ENCODE measurements at regions not wholly inside any gene's neighbourhood (a gene's known extent, or its start where the extent isn't known, plus 50 kb on each side); places are given as distances from the start of the nearest gene placed in this dataset.

- 17% methylated on average over 9 of the region's 9 CpGs for WGBS (ENCODE audit: low lambda C conversion rate)
- BruUV-seq (replicated peaks), result no TSS peak
- H3K27me3 ChIP-seq (ENCODE audit: control insufficient read depth in 1 of 2, insufficient read depth in 2 of 2, low read length in 2 of 2), result no peaks in the 10 kb centered on the region
- H3K4me3 ChIP-seq (replicated peaks in 1 of 3; ENCODE audit: insufficient read depth in 1 of 3, low read depth in 2 of 3, low read length in 3 of 3), result no peak overlapping the region
- H3K79me2 ChIP-seq (ENCODE audit: insufficient read depth, low read length), result no peaks in the 10 kb centered on the region
- ATAC-seq (no peak), FAIRE-seq (no peak), DNase-seq (ENCODE audit: low spot score) (no peak)
- no peaks in the 10 kb centered on the region for H3K36me3 ChIP-seq (replicated peaks in 1 of 2; ENCODE audit: control insufficient read depth in 1 of 2, insufficient read depth in 2 of 2, low read length in 2 of 2)
- H3K27ac ChIP-seq (ENCODE audit: extremely low read length, insufficient read depth, low read length), result no peak overlapping the region
- ChIA-PET POLR2A (no interaction called here), CTCF (ENCODE audit: low intra/inter-chr PET ratio, low total read pairs) (no interaction called here)
- TF ChIP-seq PPARG (CRISPR knock-in tag; conservative IDR thresholded peaks at IDR 0.05) (no peak), BCL6 (CRISPR knock-in tag; IDR thresholded peaks at IDR 0.05) (no peak), ZGPAT (CRISPR knock-in tag; IDR thresholded peaks at IDR 0.05) (no peak)
- no peak overlapping the region for H3K4me2 ChIP-seq (ENCODE audit: low read depth, low read length)
- in situ Hi-C loops (cut with HindIII; ENCODE audit: extremely low pct_ligation_motif_present, low pct_unique_long_range_greater_than_20kb), result no loop called here
- H2AFZ ChIP-seq (ENCODE audit: low read length), result no peak overlapping the region
- intact Hi-C loops (cut with micrococcal nuclease; ENCODE audit: unreplicated experiment), result no loop called here
- no peaks in the 10 kb centered on the region for H4K20me1 ChIP-seq (ENCODE audit: insufficient read depth, low read length)
- H3K9me3 ChIP-seq (ENCODE audit: low read length), result no peaks in the 10 kb centered on the region
- no peaks in the 10 kb centered on the region for H3K4me1 ChIP-seq (ENCODE audit: insufficient read depth, low read length)
- no peak overlapping the region for H3K9ac ChIP-seq (ENCODE audit: insufficient read depth, low read depth, low read length)
Measured at GRCh38 chr2:71757351-71757750, 304.0 kb downstream of the DYSF start.

GRCh38 chr2:71756280-71756906, 303.0 kb downstream of the DYSF start:
- POLR2A ChIA-PET, result no interaction called here
- intact Hi-C loops (cut with micrococcal nuclease; ENCODE audit: unreplicated experiment), result no loop called here
- CTCF ChIA-PET (ENCODE audit: low intra/inter-chr PET ratio, low total read pairs), result no interaction called here
- H3K9ac ChIP-seq (ENCODE audit: insufficient read depth, low read depth, low read length), result no peak overlapping the region
- no peaks in the 10 kb centered on the region for H3K79me2 ChIP-seq (ENCODE audit: insufficient read depth, low read length)
- ATAC-seq, result no peak
- H3K4me2 ChIP-seq (ENCODE audit: low read depth, low read length), result no peak overlapping the region
- H3K9me3 ChIP-seq (ENCODE audit: low read length), result no peaks in the 10 kb centered on the region
- TF ChIP-seq GATA4 (IDR thresholded peaks at IDR 0.05; ENCODE audit: borderline replicate concordance, low read depth) (no peak), CREB1 (IDR thresholded peaks at IDR 0.05) (peak; percentile 58; the same call in 1 of the 2 replicates), CREB1 (CRISPR knock-in tag; IDR thresholded peaks at IDR 0.05) (no peak)
- DNase-seq (ENCODE audit: low spot score), result no peak
- H4K20me1 ChIP-seq (ENCODE audit: insufficient read depth, low read length), result no peaks in the 10 kb centered on the region
- no TSS peak for BruUV-seq (replicated peaks)
- FAIRE-seq, result no peak
- H3K4me1 ChIP-seq (ENCODE audit: insufficient read depth, low read length), result no peaks in the 10 kb centered on the region
- no peaks in the 10 kb centered on the region for H3K36me3 ChIP-seq (replicated peaks in 1 of 2; ENCODE audit: control insufficient read depth in 1 of 2, insufficient read depth in 2 of 2, low read length in 2 of 2)
- no peak overlapping the region for H3K27ac ChIP-seq (ENCODE audit: extremely low read length, insufficient read depth, low read length)
- no peak overlapping the region for H3K4me3 ChIP-seq (replicated peaks in 1 of 3; ENCODE audit: insufficient read depth in 1 of 3, low read depth in 2 of 3, low read length in 3 of 3)
- no peak overlapping the region for H2AFZ ChIP-seq (ENCODE audit: low read length)
- no peaks in the 10 kb centered on the region for H3K27me3 ChIP-seq (ENCODE audit: control insufficient read depth in 1 of 2, insufficient read depth in 2 of 2, low read length in 2 of 2)
- WGBS (ENCODE audit: low lambda C conversion rate), result 12% methylated on average over 4 of the region's 4 CpGs
- in situ Hi-C loops (cut with HindIII; ENCODE audit: extremely low pct_ligation_motif_present, low pct_unique_long_range_greater_than_20kb), result no loop called here

All from HepG2 (cell line).